DND-41 (cell line): ENCODE measurements at regions not wholly inside any gene's neighbourhood (a gene's known extent, or its start where the extent isn't known, plus 50 kb on each side); places are given as distances from the start of the nearest gene placed in this dataset.

Experiments
- EZH2 ChIP-seq: IDR thresholded peaks from 3 replicates; pipeline ENCODE4 v1.6.1; 2012; ENCODE audit warnings: borderline replicate concordance, low read depth, mild to moderate bottlenecking, moderate library complexity, low read length, inconsistent platforms; ENCODE audit not compliant: severe bottlenecking
- TF ChIP-seq, protein P1 (sequence below): IDR thresholded peaks from 2 replicates; pipeline ENCODE4 v1.5.1; 2012; ENCODE audit warnings: borderline replicate concordance, low read length, moderate library complexity, mild to moderate bottlenecking; ENCODE audit not compliant: poor library complexity, severe bottlenecking; ENCODE audit errors: extremely low read depth

DNA sequence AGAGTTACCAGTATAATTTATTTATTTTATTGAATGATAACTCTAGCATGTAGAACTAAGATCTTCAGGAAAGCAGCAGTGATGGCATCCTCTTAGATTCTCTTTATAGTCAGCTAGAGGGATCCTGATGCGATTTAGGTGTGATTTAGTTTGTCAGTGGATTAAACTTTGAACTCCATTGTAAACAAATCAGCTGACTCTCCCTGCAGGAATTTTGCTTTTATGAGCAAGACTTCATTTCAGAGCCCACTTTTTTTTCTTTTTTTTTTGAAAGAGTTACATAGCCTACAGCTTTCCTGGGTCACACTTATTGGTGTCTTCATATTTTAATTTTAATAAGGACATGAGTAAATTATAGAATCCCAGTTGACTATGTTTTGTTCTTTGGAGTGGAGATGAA, 93.8 kb upstream of the SEMA6A start:
- TF ChIP-seq EZH2, result no peak
- TF ChIP-seq, protein P1, sequence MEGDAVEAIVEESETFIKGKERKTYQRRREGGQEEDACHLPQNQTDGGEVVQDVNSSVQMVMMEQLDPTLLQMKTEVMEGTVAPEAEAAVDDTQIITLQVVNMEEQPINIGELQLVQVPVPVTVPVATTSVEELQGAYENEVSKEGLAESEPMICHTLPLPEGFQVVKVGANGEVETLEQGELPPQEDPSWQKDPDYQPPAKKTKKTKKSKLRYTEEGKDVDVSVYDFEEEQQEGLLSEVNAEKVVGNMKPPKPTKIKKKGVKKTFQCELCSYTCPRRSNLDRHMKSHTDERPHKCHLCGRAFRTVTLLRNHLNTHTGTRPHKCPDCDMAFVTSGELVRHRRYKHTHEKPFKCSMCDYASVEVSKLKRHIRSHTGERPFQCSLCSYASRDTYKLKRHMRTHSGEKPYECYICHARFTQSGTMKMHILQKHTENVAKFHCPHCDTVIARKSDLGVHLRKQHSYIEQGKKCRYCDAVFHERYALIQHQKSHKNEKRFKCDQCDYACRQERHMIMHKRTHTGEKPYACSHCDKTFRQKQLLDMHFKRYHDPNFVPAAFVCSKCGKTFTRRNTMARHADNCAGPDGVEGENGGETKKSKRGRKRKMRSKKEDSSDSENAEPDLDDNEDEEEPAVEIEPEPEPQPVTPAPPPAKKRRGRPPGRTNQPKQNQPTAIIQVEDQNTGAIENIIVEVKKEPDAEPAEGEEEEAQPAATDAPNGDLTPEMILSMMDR, result no peak
